Midbrain (tissue), 1 donor: ENCODE measurements at regions not wholly inside any gene's neighbourhood (a gene's known extent, or its start where the extent isn't known, plus 50 kb on each side); places are given as distances from the start of the nearest gene placed in this dataset.

Experiments used
- DNase-seq: peaks from one replicate; lab custom pipeline; 2025; lab: John Stamatoyannopoulos, UW

DNA sequence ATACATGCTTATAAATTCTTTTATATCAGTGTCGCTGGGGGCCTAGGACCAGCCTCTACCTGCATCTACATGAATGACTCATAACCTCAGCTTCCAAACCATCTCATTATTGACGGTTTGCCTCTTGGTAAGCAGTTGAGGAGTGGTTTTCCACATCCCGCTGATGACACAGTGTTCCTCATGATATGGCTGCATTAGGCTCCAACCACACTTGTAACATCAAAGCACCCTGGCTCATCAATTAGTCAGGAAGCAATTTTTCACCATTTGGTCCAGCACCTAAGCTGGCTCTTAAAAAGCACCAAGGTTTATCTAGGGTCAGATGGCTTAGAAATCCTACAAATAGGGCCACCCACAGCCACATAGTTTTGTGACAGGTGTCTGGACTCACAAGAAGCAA, 402.4 kb downstream of the ARHGEF28 start:
- DNase-seq: no peak

DNA sequence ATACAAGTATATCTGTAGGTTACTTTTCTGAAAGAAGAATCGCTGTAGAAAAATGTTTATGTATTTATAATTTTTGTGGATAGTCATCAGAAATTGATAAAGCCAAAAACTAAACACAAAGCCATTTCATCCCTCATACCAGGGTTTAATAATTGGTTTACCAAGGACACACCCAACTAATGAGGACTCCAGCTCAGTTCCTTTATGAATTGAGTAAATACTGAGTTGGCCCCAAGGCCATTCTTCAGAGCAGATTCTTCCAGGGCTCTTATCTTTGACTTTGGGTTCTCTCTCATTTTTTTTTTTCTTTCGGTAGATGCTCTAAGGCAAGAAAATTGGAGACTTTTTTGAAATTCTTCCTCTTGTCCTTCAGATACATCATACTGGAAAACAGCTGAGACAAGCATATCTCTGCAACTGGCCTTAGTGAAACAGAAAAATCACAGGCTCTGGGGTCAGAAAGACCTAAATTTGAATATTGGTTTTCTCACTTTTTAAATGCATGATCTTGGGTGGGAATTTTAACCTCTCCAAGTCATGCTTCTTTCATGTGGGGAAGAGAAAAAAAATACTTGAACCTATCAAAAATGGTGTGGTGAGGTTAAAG, 401.8 kb downstream of the ARHGEF28 start:
- DNase-seq: no peak

DNA sequence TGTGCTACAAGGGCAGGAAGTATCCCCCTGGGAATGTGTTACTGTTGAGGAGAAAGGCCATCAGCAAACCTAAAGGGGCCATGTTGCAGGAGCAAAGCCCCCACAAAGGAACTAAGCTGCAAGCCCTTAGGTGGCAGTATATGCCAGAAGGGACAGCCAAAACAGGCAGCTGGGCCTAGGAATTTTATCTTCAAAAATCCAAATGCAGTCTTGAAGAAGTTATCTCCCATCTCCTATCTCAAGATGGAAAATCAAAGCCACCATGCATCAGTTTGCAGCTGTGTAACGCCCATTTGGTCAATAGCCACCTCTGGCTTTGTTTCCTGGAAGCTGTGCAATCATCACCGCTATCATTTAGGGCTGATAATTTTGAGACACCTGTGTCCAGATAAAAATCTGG, 400.3 kb downstream of the ARHGEF28 start:
- DNase-seq: no peak

DNA sequence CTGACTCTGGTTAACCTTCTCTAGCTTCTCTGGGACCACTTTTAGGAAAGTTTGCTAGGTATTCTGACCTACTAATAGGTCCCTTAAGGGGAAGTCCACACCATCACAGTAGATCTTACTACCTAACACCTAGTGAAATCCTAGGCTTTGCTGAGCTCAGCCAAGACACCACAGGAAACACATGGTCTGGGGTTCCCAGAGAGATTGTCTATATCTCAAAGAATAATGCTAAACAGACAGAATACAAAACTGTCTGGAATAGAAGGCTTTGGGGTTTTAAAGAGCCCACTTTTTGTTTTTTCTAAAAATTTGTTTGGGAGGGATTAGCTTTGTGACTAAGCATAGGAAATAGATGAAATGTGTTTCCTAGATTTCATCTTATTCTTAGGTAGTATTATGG, 395.1 kb downstream of the ARHGEF28 start:
- DNase-seq: no peak

DNA sequence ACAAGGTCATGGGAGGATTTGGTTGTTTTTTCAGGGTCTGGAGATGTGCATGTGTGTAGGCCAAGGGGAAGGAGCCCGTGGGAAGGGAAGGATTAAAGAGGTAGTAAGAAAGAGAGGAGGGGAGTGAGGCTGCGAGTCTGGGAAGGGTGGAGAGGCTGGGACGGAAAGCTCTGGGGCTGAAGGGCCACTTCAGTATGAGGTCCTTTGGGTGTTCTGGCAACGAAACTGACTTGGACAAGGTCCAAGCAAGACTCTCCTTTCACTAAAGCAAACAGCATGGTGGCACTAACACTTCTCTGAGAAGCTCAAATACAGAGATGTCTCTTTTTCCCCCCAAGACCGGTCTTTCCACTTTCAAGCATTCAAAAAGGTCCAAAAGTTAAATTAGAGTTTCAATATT, 394.5 kb downstream of the ARHGEF28 start:
- DNase-seq: no peak

- DNase-seq: no peak
These were observed 393.9 kb downstream of the ARHGEF28 start for GRCh38 chr5:74019923-74020322.

- peak; percentile 52 for DNase-seq
These were observed 391.8 kb downstream of the ARHGEF28 start for GRCh38 chr5:74017786-74018211.

DNA sequence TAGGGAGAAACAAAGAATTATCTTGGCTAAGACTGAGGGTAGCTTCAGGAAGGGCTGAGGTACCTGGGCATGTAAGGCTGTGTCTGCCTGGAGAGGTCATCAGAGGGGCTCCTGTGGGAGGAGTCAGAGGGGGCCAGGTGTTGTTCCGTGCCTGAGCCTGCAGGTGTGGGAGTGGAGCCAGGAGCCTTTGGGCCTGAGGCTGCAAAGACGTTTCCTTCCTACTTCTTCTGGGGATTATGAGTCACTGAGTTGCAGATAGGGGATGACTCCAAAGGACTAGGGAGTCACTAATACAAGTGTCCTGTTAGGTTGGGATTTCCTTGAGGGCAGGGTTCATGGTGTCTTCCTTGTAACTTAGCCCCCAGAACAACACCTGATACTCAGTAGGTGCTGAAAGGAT, 391.1 kb downstream of the ARHGEF28 start:
- no peak for DNase-seq

DNA sequence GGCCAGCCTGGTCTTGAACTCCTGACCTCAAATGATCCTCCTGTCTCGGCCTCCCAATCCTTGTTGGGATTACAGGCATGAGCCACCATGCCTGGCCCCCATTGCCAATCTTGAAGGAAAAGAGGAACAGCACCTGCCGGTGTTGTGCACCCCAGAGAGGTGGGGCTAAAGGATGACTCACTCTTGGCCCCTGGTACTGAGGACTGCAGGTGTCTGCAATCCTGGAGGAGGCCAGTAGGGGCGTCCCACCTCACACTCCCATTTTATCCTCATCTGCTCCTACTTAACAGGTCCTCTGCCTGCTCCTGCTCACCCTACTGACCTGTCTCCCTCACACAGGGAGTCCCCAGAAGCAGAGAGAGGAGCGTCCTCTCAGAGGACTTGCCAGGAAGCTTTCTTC, 390.4 kb downstream of the ARHGEF28 start:
- DNase-seq: no peak

DNA sequence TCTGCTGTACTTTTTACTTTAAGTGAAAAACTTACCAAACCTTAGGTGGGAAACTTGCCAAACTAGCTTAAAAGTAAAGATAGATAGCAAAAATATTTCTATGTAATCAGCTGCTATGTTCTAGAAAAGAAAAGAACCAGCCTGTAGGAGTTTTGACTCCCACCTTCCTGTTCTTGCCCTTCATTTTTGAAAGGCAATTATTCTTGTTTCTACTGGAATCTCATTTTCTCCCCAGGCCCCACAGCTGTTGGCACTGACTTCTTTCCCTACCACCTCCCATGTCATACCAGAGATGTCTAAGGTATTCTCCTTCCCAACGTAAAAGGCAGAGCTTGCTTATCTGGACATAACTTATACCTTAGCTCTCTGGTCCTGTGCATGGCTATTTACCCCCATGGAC, 389.7 kb downstream of the ARHGEF28 start:
- DNase-seq: no peak

DNA sequence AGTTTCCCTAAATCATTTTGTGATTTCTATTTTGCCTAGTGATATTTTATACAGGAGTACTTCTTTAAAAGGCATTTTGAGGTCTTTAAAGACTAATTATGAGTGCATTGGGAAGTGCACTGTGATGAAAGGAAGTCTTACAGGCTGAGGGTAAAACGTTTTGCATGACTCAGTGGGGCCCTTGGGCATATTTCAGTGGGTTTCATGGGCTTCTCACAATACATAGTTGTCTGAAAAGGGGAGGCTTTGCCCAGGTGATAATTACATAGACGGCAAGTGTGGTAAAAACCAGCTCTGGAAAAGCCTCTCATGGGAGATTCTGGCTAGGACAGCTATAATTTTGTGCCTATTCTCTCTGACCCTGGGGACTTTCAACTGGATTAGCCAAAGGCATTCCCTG, 387.2 kb downstream of the ARHGEF28 start:
- DNase-seq: no peak

DNA sequence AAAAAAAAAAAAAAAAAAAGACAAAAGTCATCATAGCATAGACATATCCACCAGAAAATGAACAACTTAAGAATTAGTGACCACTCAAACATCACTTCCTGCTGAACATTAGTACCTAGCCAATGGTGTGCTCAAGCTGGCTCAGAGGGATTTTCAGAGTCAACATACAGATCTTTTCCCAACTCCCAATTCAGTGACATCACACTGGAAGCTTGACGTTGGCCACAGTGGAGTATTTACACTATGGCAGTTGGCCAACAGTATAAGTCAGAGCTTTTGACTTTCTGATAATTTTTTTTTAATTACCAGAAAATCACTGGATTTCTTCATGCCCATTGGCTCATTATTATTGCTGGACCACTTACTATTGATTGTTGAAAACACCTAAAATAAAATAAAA, 383.5 kb downstream of the ARHGEF28 start:
- DNase-seq: no peak

- DNase-seq: no peak
These were observed 381.2 kb downstream of the ARHGEF28 start for GRCh38 chr5:74007193-74007592.

DNA sequence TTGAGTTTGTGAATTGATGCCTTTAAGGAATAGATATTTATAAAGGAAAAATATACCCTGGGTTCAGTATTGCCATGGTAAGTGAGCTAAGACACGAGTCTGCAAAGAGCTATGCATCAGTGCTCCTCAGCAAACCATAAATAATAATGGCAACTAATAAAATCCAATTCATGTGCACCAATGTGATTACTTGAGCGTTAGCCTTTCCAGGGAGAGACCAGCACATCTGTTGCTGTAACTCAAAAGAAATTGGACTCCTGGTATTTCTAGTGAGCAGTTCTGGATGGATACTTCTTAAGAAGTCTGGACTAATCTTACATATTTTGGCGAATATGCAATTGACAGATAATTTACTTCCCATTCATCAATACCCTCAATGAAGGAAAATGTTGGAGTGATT, 373.3 kb downstream of the ARHGEF28 start:
- no peak for DNase-seq

GRCh38 chr5:73998489-73998888, 372.5 kb downstream of the ARHGEF28 start:
- DNase-seq: no peak

GRCh38 chr5:73997960-73998359, 372.0 kb downstream of the ARHGEF28 start:
- DNase-seq: no peak

GRCh38 chr5:73996151-73996755, 370.3 kb downstream of the ARHGEF28 start:
- DNase-seq: no peak

GRCh38 chr5:73994963-73995362, 369.0 kb downstream of the ARHGEF28 start:
- DNase-seq: no peak
